Islet of Langerhans (tissue), 1 donor: ENCODE measurements at regions not wholly inside any gene's neighbourhood (a gene's known extent, or its start where the extent isn't known, plus 50 kb on each side); places are given as distances from the start of the nearest gene placed in this dataset.
A peak's percentile ranks its signal among the peaks of the same experiment; 100 is the strongest.

Experiments used
- FAIRE-seq: peaks from one replicate; lab custom pipeline; 2011; peaks lifted over from hg19 to GRCh38; lab: Jason Lieb, UNC

DNA sequence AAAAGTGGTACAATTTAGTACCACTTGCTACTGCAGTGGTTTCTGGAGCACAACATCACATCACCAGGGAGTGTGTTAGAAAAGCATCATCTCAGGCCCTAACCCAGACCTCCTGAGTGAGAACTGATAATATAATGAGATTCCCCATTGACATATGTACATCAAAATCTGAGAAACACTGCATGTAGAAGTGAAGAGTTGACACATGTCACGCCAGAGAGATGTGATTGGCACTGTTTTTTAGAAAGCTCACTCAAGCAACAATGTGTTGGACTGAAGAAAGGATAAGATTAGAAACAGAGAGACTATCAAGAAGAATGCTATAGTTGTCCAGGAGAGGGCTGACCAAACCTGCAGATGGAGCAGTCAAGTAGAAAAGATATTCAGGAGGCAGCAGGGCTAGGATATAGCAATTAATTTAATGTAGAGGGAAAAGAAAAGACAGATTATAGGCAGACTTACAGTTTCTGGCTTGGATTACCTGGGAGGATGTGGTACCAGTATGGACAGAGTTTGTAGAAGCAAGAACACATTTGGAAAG is 324.4 kb upstream of the ADAMTSL1 start:
- FAIRE-seq: no peak

DNA sequence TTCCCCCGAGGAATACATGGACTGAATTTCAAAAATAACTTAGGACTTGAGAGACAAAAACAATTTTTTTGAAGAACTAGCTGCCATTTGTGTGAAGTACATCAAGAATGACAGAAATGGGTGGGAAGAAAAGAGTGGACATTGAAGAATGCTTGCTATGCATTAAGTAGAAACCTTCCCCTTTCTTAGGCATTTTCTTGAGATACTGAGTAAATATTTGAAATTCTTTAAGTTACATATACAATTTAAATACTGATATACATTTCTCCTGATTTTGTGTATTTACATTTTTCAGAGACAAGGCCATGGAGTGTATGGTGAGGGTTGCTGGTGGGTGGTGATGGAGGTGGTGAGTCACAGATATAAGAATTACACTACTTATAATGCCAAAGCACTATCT is 319.3 kb upstream of the ADAMTSL1 start:
- no peak for FAIRE-seq

DNA sequence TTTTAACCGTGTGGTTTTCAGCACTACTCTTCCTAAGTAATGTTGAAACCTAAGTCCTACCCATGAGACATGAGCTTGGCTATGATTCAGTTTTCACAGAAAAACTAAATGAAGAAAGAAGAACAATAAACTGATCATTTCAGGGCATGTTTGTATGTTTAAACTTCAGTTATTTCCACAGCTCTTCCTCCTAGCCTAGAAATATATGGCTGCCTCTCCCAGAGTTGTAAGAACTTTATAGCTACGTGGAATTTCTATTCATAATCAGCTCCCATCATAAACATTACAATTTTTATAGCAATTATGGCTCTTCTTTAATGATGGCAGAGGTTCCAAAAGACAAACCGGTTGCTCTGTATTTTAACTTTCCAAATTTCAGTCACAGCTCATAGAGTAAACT is 314.7 kb upstream of the ADAMTSL1 start:
- FAIRE-seq: no peak

DNA sequence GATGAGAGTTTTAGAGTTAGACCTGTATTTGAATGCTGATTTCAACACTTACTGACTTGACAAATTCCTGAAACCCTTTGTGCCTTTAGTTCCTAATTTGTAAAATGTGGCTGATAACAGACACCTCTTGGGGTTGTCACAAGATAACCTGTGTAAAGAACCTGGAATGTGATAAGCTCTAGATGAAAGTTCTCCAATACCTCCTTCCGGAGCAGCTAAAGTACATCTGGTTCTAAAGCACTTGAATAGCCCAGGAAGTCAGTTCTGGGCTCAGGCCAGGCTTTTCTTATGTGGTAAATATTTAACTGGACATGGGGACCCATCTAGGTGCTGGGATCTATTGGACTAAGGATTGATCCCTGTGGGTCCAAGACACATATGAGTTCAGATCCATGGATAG is 310.8 kb upstream of the ADAMTSL1 start:
- FAIRE-seq: no peak

DNA sequence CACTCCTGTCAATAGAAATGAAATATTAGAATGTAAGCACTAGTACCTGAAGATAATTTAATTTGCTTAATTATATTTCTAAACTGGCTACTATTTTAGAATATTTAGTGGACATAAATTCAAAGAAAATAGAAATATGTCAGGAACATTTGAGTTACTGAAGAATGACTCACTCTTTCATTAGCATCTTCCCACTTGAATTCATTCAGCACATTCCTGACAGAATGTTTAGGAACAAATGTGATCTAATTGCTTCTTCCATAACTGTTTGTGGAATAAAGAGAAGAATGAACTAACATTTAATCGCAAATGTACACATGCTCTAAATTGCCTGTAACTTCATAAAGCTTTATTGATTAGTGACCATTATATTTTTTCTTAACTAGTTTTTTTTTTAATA is 306.2 kb upstream of the ADAMTSL1 start:
- FAIRE-seq: no peak

DNA sequence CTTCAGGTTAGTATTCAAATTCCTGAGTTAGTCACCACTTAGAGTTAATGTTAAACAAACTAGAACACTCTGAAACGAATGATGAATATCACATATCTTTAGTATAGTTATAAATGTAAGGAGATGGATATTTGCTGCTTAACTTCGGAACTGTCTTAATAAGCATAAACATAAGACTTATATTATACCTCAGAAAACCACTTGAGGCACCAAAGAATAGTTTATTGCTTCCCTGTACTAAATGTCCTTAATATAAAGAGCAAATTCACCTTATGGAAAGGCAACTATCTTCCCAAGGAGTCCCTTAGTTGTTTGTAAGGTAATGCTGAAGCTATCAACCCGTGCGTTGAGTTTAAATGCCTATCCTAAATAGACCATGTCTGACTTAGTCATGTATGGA is 300.0 kb upstream of the ADAMTSL1 start:
- FAIRE-seq: no peak

DNA sequence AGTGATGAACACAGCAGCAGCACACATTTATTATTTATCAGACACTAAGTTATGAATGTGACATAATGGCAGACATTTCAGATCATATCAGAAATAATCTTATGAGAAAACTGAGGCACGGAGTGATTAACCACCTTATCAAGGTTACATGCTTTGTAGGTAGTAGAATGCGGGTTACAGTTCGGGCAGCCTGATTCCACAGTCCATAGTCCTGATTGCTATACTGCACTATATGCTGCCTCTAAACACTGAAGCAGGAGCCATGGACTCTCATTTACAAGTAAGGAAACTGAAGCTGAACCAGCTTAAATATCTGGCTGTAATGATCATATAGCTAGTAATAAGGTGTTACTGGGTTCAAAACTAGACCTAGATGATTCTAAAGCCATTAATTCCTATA is 291.3 kb upstream of the ADAMTSL1 start:
- FAIRE-seq: no peak

DNA sequence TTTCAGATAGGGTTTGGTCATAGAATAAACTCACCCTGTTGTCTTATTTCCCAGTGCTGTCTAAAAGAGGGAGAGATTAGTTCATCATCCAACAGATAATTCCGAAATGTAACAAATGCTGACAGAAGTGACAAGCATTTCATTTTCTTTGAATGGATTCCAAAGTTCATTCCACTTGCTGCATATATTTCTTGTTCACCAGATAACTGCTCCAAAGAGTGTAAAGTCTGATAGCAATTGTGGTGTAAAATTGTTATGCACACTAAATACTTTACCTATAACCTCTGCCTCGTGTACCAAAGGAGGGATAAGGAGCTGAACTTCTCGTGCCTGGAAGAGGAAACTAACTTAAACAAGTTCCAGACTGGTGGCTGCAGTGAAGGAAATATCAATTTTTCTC is 290.0 kb upstream of the ADAMTSL1 start:
- FAIRE-seq: no peak

DNA sequence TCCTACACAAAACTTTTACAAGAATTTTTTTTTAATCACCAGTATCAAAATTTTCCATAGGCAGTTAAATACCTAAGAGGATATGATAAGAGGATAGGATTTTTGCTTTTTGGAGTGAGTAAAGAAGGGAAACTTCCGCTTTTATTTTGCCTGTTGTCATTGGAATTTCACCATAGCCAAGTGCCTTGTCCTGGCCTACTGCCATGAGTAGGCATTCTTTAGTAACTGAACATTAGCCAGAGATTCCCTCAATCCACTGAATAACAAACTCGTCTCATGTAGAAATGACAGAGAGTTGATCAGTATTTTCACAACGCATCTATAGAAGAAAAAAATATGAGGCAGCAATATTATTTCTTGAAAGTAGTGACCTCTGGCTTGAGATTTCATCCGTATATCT is 289.6 kb upstream of the ADAMTSL1 start:
- no peak for FAIRE-seq

DNA sequence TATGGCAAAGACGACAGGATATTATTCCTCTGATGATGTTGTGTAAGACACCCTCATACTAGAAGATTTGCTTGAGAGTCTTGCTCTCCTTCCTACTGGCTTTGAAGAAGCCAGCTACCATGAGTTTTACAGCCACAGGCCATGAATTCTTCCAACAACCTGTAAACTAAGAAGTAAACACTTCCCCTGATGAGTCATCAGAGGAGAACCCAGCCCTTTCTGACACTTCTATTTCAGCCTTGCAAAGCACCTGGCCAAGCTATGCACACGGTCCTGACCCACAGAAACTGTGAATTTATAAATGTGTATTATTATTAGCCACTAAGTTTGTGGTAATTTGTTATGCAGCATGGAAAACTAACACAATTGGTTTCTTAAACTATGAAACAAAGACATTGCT is 288.8 kb upstream of the ADAMTSL1 start:
- no peak for FAIRE-seq

DNA sequence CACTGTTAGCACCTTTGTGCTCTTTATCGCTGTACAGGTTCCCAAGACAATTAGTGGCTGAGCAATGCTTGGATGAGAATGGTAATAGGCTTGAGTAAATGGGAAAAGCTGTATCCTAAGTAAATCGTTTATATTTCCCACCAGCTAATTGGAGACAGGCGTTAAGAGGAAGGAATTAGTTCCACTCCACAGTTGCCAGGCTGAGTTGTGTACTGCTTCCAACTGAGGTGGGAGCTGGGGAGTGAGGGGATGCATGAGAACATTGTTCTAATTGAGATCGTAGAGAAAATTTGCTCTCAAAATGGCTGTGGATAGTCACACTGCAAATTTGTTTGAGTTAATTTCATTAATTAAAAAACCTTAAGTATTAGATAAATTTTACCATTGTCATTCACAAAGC is 285.0 kb upstream of the ADAMTSL1 start:
- no peak for FAIRE-seq

DNA sequence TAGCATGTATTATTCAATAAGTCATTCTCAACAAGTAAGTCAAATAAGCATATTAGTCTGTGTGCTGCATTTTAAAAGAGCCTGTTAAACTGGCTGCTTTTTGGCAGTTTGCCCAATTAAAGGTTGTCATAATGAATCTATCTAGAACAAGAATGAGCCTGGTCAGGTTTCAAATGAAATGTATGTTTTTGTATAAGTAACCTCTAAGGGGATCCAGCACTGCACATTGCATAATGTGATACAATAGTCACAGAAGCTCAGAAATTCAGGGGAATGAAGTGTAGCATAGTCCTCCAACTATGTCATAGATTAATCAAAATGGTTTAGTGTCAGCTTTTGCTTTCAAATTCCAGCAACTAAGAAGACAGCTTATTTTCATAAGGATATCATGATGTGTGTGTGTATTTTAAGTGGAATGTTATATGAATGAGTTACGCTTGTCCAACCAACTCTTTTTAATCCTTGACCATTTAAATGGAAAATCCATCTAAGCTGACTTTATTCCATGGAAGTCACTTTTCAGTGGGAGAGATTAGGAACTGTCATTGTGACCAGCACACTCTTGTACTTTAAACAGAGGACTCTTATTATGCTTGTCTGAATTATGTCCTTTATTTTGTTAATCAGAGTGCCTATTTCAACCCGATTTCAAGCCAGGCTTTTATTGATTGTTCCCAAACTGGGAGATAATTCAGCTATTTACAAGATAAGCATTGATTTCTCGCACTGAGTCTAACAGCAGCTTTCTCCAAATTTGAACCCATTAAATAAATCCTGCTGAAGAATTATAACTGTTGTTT is 283.9 kb upstream of the ADAMTSL1 start:
- FAIRE-seq: no peak

DNA sequence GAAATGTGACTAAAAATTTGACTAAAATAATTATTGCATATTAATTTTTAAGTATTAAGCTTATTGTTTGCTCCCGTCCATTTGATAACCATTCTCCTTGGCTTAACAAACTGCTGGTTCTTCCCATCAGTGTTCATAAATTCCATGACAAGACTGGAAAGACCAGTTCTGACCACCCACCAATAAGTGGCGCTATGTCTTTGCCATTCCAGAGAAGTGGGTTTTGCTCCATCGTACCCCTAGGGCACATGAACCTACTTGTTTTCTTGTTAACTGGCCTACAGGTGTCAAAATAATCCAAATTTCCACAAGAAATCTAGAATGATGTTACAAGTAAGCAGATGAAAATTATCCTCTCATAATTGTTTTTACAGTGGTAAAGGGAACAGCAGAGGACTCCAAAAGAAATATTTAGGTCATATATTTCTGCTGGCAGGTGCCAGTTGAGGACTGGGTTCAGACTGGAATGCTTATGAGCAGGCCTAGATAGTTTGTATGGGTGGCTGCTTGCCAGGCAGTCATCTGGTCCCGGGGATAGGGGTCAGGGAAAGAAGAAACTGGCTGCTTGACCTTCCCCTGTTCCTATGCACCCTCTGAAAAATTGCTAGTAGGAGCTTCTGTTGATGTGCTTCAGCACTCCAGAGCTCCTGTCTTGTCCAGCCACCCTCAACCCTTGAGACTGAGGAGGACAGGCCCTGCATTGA is 283.1 kb upstream of the ADAMTSL1 start:
- no peak for FAIRE-seq

DNA sequence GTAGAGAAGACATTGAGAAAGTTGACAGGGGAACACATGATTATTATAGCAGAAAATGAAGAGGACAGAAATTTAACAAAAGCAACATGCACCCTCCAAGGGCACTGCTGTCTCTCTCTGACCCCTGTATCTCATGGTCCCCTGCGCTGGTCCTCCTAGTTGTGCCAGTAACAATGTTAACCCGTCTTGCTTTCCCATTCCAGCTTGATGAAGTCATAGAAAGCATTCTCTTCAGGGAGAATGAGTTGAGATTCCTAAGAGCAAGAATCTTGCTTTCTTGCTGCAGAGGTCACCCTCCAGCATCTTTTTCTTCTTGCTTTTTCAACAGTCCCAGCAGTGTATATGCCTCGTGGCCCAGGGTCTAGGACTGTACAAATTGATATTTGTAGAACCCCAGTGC is 279.6 kb upstream of the ADAMTSL1 start:
- no peak for FAIRE-seq

DNA sequence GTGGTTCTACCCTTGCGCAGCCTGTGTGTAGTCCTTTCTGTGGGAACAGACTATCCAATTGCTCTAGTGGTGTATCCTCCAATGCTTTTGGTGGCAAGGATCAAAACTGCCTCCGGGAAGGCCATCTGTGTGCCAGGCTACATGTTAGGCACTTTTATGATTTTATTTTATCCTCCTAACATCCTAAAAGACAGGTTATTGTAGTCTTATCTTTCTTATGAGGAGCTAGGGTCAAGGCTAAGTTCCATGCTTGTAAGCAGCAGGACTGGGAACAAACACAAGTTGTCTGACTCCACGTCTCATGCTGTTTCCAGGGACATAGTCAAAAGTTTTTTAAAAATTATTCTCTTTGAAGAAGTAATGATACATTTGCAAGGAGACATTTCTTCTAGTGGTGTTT is 278.7 kb upstream of the ADAMTSL1 start:
- FAIRE-seq: no peak

DNA sequence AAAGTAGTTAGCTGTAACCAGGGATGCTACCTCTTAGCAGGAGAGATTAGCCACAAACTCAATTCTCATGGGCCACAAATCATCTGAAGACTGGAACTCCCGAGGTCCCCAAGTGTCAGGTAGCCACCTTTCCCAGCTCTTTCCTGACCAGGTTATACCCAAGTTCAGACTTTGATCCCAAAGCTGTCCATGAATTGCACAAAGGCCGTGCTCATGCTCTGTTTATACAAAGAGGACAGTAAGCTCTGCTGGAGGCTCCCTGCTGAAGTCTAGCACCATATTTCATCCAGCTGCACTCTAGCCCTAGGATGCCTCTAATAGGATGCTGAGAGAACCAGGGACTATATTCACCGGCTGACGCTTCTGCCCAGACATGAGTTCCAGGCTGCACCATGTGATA is 271.0 kb upstream of the ADAMTSL1 start:
- FAIRE-seq: no peak

DNA sequence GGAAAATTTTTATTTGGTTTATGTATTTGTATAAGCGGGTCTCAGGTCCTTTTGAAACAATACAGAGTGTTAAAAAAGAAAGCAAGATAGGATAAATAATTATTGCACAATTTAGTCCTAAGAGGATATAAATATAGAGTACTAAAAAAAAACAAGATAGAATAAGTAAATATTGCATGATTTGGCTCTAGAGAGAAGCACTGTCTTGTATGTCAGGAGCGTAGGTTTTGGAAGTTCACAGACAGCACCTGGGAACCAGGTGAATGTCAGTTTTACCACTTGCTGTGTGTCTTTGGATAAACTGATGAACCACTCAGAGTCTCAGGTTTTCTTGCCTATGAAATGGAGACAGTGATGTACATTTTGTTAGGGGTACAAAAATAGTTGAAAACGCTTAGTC is 266.2 kb upstream of the ADAMTSL1 start:
- FAIRE-seq: no peak

DNA sequence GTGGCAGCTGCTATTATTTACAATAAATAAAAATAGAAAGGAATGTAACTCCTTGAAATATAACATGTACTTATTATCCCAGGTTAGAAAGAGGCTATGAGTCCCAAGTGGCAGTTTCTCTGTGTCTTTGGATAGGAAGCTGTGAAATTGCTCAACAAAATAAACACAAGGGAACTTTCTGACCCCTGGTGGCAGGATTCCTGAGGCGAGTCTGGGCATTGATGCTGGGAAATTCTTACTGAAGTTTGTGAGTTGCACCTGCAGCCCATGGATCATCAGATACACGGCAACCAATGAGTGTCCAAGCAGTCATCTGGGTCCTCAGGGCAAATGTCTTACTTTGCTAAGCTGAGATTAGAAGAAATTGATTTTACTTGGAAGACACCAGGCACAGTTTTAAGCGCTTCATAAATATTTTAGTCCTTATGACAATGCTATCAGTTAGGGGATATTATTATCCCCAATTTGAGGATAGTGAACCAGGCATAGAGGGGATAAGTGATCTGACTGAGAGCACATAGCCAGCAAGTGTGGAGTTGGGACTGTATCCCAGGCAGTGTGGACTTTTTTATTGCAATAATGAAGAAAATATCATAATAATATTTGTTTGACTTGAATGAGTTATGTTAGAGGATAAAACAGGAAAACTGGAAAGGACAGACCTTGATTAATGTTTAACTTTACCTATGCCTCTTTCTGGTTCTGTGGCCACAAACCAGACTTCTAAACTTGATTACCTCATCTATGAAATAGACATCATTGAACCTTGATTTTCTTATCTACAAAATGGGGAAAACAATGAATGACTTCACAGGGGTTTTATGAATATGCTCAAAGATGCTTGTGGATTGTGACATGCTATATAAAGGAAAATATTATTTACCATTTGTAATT is 265.5 kb upstream of the ADAMTSL1 start:
- FAIRE-seq: peak; percentile 47

DNA sequence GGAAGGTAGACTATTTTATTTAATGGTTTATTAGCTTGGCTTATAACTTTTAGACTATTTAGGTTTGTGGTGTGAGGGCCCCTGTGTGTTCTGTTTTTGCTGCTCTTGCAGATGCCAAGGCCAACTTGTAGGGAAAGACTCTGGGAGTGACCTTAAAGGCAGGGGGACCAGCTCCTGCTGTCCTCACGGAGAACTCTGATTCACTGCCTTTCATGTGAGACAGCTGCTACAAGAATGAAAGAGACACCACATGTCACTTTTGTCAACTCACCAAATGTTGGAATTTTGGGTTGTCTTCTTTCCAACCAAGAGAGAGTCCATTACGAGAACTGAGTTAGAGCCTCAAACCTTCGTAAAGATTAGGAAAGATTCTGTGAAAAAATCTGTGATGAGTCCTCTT is 258.3 kb upstream of the ADAMTSL1 start:
- FAIRE-seq: no peak

DNA sequence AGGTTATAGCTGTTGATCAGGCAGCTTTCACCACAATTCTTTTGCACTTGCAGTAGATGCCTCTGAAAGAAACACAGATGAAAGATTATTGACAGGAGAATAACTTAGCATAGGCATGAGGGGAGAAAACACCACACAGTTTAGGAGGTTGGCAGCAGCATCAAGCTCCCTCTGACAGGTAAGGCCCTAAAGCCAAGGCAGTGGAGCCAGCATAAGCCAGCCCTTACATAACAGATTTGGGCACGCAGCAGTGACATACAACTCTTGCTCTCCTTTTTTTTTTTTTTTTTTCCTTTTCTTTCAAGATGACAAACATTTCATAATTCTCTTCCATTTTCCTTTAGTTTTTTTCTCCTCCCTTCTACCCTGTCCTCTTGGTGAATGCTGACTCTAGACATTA is 257.6 kb upstream of the ADAMTSL1 start:
- no peak for FAIRE-seq

DNA sequence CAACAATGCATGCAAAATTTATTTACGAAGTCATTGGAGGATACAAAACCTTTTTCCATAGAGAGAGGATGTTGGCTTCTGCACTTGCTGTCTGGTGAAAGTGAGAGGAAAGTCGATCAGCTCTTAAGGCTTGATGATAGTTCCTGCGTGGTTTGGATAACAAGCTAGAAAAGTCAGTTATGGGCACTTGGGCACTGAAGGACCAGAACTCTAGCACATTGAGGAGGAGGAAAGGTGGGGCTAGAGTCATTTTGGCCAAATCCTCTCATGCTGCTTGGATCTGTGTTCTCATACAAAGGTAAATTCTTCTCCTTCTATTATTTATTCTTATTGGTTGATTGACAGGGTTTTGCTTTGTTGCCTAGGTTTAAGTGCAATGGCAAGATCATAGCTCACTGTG is 245.9 kb upstream of the ADAMTSL1 start:
- FAIRE-seq: no peak

DNA sequence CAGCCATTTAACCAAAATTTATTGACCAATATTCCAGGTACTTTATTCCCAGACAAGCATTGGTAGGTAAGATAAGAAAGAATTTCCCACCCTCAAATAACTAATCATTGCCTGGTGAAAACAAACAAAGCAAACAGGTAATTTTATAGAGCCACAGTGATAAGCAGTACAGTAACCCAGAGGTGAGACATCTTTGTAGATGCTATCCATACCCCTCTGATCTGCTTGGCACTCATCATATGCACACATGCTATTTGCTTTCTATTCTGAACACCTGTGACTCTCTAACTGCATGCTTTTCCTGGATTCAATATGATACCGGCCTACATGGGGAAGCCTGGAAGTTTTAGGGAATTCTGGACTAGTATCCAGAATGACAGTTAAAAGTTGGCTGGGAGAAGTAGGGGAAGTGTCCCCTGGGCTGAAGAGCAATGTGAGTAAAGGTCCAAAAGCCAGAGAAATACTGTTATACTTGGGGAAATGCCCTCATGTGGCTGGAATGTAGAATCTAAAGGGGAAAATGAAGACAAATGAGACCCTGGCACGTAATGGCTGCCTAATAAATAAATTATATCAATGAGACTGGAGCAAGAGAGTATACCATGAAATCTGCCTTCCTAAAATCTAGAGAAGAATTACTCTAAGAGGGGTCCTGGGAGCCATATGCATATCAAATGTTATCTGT is 243.8 kb upstream of the ADAMTSL1 start:
- no peak for FAIRE-seq
